GM18873 (cell line): ENCODE measurements at regions not wholly inside any gene's neighbourhood (a gene's known extent, or its start where the extent isn't known, plus 50 kb on each side); places are given as distances from the start of the nearest gene placed in this dataset.

Source experiments
- ATAC-seq: cut with Tn5 transposase; IDR thresholded peaks from one replicate; pipeline ENCODE4 v1.9.1; 2021; ENCODE audit warnings: mild to moderate bottlenecking, moderate library complexity, moderate number of reproducible peaks; ENCODE audit not compliant: unreplicated experiment, low FRiP score

GRCh38 chr2:196468394-196468793 lies 171.1 kb upstream of the CCDC150 start:
- no peak for ATAC-seq

GRCh38 chr2:196473617-196474016 lies 165.9 kb upstream of the CCDC150 start:
- no peak for ATAC-seq

GRCh38 chr2:196475611-196476010 lies 163.9 kb upstream of the CCDC150 start:
- no peak for ATAC-seq

- no peak for ATAC-seq
Measured at GRCh38 chr2:196478588-196478987, 160.9 kb upstream of the CCDC150 start.

GRCh38 chr2:196479350-196479749 lies 160.2 kb upstream of the CCDC150 start:
- no peak for ATAC-seq

DNA sequence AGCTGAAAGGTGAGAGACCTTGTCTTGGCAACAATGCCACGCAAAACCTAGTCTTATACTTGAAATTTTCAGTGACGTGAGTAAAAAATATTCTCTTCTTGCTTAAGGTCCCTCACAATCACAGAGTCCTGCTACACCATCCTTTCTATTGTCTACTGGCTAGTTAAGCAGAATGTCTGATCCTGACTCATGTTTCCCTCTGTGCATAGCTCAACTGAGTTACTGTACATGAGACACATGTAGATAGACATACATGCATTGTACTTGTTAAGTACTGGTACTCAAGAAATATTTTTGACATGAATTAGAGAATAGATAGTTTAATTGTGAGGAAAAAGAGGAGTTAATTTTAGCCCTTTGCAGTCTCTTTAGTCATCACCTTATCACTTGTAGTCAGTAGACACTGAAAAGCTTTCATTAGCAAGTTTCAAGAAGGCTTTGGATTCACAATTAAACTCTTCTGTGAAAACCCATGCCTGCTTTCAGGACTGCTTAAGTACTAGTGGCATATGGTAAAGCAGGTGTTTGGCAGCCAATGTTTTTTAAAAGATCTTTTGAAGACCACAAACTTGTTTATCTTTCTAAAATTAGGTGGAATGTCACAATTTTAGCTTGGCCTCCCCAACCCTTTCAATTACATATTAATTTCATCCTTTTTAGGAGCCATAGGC lies 158.7 kb upstream of the CCDC150 start:
- ATAC-seq, result no peak

DNA sequence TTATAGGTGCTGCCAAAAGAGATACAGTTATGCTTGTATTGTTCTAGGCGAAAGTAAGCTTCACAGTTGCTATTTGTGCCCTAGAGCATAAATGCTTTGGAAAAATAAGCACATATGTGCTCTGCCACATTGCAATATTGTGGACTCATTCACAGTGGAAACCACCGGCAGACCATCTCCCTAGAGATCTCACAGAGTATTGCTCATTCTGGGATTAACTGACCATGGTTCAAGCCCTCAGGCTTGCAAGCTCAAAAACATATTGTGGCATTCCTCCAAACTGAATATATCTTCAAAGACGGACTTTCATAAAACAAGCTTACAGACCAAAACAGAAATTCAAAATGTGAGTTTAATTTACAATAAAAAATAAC lies 158.2 kb upstream of the CCDC150 start:
- ATAC-seq, result no peak

DNA sequence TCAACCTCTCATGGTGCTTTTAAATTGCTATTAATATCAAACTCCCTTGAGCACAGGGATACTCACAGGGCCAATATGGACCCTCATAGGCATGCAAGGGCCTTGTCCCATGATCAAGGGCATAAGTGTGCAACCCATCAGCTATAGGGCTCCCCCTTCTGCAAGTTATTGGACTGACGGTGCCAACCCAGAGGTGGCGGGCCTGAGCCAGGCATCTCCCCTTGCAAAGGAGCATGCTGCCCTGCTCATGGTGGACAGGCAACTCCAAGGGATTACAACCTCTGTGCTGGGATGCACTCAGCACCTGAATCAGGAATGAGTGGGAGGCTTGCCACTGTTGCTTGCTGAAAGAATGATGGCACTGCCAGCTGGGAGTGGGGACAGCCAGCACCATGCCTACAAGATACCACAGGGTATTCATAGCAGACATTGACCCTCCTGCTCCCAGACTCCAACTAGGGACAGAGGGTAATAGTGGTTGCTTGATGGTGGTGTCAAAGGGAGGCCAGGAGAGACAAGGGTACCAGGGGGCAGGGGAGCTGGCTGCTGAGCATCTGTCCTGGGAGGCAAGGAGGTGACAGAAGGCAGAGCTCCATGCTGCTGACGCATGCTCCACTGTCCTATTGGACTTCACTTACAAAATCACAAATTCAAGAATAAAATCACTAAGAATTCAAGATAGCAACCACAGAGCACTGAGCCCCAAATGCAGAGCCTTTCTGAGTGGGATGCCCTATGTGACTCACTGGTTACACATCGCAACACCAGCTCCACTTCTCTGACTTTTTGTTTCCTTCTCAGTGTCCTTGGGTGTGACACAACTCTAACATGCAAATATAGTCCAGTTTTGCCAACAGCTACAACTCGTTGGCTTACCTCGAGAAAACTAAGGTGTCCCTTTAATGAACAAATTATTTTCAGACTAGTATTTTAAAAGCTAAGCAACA lies 157.1 kb upstream of the CCDC150 start:
- no peak for ATAC-seq

DNA sequence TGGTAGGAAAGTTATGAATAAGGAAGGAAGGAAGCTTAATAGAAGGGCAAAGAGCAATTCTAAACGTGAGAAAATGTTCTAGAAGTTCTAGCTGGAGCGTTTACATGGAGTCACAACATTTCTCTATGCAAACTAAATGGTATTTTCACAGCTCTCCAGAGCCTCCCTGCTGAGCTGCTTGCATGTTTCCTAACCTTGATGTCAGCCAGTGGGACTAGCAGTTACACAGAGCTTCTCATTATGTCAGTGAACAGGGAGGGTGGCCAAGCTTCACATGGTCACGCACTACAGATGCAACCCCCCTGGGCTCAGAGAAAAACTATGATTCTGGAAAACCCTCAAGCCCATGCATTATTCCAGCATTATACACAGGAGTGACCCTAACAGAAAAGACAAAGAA lies 153.4 kb upstream of the CCDC150 start:
- ATAC-seq, result no peak

GRCh38 chr2:196487417-196487816 lies 152.1 kb upstream of the CCDC150 start:
- no peak for ATAC-seq

GRCh38 chr2:196489371-196489770 lies 150.1 kb upstream of the CCDC150 start:
- ATAC-seq, result no peak

DNA sequence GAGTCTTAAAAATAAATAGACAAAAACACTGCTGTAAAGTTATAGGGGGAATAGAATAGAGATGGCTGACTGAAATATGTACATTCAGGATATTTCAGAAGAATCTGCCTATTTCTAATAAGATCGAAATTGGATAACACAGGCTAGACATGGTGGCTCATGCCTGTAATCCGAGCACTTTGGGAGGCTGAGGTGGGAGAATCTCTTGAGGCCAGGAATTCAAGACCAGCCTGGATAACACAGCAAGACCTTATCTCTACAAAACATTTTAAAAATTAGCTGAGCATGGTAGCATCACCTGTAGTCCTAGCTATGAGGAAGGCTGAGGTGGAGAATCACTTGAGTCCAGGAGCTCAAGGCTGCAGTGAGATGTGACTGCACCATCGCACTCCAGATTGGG lies 146.6 kb upstream of the CCDC150 start:
- no peak for ATAC-seq

DNA sequence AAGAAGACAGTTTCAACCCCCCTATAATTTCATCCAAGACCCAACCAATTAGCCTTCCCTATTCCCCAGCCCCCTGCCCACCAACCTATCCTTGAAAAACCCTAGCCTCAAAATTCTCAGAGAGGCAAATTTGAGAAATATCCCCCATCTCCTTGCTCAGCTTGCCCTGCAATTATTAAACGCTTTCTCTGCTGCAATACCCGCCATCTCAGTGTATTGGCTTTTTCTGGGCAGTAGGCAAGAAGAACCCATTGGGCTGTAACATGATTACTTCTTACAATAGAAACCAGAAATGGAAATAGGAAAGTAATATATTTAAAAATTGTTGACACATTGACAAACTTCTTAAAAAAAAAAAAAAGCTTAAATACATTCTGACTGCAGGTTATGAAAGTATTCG lies 140.6 kb upstream of the CCDC150 start:
- ATAC-seq, result no peak

- no peak for ATAC-seq
Measured at GRCh38 chr2:196499686-196500085, 139.8 kb upstream of the CCDC150 start.

DNA sequence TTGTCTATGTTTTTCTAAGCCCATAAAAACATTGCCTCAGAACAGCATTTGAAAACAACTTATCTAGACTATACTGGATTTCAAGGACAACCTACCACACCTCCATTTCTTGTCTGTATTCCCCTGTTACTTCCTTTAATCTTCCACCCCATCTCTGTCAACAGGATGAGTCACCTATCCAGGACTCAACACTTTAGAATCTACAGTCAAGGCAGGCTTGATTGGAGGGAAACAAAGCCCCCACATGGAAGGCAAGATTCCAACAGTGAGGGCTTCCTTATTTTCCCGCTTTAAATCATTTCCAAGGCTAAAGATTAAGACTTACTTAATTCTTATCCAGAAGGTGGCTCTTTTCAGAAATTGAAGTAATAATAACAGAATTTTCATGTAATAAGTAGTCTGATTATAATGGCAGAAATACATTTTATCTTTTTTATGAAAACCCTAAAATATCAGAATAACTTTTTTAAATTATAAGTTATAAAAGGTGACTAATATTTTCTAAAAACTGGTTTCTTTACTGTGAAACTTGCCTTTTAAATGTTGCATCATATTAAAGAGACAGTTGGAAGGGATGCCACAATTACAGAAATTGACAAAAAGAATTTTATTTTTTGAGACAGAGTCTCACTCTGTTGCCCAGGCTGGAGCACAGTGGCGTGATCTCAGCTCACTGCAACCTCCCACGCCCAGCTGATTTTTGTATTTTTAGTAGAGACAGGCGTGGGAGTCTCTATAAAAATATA lies 138.7 kb upstream of the CCDC150 start:
- ATAC-seq, result no peak

GRCh38 chr2:196501836-196502235 lies 137.7 kb upstream of the CCDC150 start:
- ATAC-seq, result no peak

DNA sequence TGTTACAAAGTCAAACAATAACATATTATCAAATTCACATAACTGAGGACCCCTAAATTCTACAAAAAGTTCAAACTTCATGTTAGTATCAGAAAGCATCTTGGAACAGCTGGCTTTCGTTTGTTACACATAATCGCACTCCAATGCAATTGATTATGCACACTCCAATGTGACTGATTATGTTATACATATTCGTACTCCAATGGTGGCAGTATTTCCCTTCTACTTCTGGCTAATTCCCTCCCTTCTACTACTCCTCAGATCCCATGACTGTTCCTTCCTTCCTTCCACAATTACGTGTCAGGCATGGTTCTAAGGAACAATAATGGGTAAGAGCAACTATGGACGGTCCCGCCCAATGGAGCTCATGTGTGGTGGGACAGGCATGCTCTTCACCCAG lies 137.1 kb upstream of the CCDC150 start:
- no peak for ATAC-seq

GRCh38 chr2:196503398-196503797 lies 136.1 kb upstream of the CCDC150 start:
- no peak for ATAC-seq

DNA sequence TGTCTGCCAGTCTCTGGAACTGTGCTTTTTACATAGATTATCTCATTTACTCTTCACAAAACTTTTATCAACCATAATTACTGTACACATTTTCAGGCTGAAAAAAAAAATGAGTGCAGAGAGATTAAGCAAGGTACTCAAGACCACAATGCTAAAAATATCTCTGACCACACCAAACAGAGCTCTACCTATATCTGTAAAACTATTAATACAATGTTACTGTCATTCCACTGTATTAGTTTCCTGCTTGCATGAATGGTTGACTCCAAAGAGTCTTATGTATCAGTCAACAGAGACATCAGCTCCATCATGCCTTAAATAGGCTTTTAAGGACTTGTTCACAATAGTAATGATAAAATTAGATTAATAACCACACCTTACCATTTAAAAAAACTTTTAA lies 134.7 kb upstream of the CCDC150 start:
- no peak for ATAC-seq

DNA sequence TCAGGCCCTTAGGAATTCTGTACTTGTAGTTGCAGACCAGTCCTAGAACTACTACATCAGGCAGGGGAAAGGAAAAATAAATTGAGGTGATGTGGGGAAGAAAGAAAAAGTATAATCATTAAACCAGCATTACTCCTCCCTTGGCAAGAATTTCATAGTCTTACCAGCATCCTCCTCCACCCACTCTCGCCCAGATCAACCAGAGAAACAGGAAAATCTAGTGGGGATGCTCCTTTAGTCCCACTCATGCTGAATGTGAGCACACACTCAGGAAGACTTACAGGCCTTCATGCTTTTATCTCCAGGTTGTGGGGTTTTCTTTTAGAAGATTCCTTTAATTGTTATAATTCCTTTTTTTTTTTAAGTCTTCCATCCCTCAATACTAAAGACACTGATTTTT lies 129.3 kb upstream of the CCDC150 start:
- no peak for ATAC-seq
